Bronchial epithelial cell (primary cell): ENCODE measurements at regions not wholly inside any gene's neighbourhood (a gene's known extent, or its start where the extent isn't known, plus 50 kb on each side); places are given as distances from the start of the nearest gene placed in this dataset.

ENCODE experiments used
- DNase-seq: peaks from one replicate; pipeline ENCODE4 v3.0.0-alpha.2; 2010; ENCODE audit warnings: low read depth
- FAIRE-seq: peaks from 2 replicates; lab custom pipeline; 2011; peaks lifted over from hg19 to GRCh38; lab: Jason Lieb, UNC
- H3K27me3 ChIP-seq: 2 replicates; pipeline ENCODE4 v1.5.1; 2011; ENCODE audit warnings: low read length; ENCODE audit not compliant: control insufficient read depth, insufficient read depth
- H3K36me3 ChIP-seq: 2 replicates; pipeline ENCODE4 v1.5.1; 2011; ENCODE audit warnings: low read length; ENCODE audit not compliant: control insufficient read depth, insufficient read depth
- H3K4me3 ChIP-seq: 2 replicates; pipeline ENCODE4 v1.5.1; 2011; ENCODE audit warnings: mild to moderate bottlenecking, low read depth, low read length, control low read depth
- CTCF ChIP-seq: IDR thresholded peaks from 2 replicates; pipeline ENCODE4 v1.5.1; 2011; ENCODE audit warnings: mild to moderate bottlenecking, moderate library complexity, low read length, control low read depth, inconsistent platforms; ENCODE audit not compliant: insufficient read depth, severe bottlenecking

GRCh38 chr13:40863723-40864122 is 74.3 kb downstream of the SLC25A15 start:
- Histone ChIP-seq H3K4me3 (no peak overlapping the region), H3K36me3 (no peaks in the 10 kb centered on the region), H3K27me3 (no peaks in the 10 kb centered on the region)
- FAIRE-seq: no peak
- no peak for DNase-seq
- TF ChIP-seq CTCF: no peak

GRCh38 chr13:40874138-40874779 is 84.8 kb downstream of the SLC25A15 start:
- no peaks in the 10 kb centered on the region for H3K36me3 ChIP-seq
- DNase-seq (no peak), FAIRE-seq (peak; percentile 62)
- TF ChIP-seq CTCF: no peak
- no peak overlapping the region for H3K4me3 ChIP-seq
- H3K27me3 ChIP-seq: no peaks in the 10 kb centered on the region

GRCh38 chr13:40875044-40875443 is 85.6 kb downstream of the SLC25A15 start:
- TF ChIP-seq CTCF: no peak
- H3K36me3 ChIP-seq: no peaks in the 10 kb centered on the region
- DNase-seq (peak; percentile 22), FAIRE-seq (no peak)
- no peaks in the 10 kb centered on the region for H3K27me3 ChIP-seq
- no peak overlapping the region for H3K4me3 ChIP-seq

- Histone ChIP-seq H3K27me3 (no peaks in the 10 kb centered on the region), H3K4me3 (no peak overlapping the region), H3K36me3 (no peaks in the 10 kb centered on the region)
- DNase-seq (peak; percentile 5), FAIRE-seq (no peak)
- no peak for TF ChIP-seq CTCF
These were observed 86.2 kb downstream of the SLC25A15 start for GRCh38 chr13:40875583-40875982.

GRCh38 chr13:40876020-40876738 is 86.8 kb downstream of the SLC25A15 start:
- no peak for TF ChIP-seq CTCF
- DNase-seq: peak; percentile 8
- Histone ChIP-seq H3K27me3 (no peaks in the 10 kb centered on the region), H3K4me3 (no peak overlapping the region), H3K36me3 (no peaks in the 10 kb centered on the region)
- peak; percentile 18 for FAIRE-seq
